ENCODE measurements at regions not wholly inside any gene's neighbourhood (a gene's known extent, or its start where the extent isn't known, plus 50 kb on each side); places are given as distances from the start of the nearest gene placed in this dataset.

DNA sequence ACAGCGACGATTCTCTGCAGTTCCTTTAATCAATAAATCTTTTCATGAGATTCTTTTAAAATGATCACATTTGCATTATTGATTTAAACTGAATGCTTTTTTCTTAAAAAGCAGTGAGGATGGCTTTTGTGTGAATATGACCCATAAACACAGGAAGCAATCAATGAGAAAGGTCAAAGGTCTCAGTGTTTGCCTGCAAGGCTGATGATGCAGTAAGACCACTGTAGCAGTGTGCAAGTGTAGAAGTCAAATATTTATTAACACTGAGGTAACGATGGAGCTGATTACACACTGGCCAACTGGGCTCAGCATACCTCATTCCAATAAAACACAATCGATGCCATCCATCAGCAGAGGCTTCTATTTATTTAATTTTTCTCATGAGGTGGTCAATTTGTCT lies 633.5 kb downstream of the DCDC2C start:
- no peak overlapping the region for H3K4me2 ChIP-seq (ENCODE audit: insufficient read depth, low read length, poor library complexity, severe bottlenecking)
- H2BK5ac ChIP-seq (ENCODE audit: low read length), result no peak overlapping the region
- H2AK5ac ChIP-seq (ENCODE audit: low read depth, low read length), result no peak overlapping the region
- H4K8ac ChIP-seq (ENCODE audit: low read depth, low read length), result no peak overlapping the region
- no peak overlapping the region for H2BK120ac ChIP-seq (ENCODE audit: low read depth, low read length)
- DNase-seq (ENCODE audit: low spot score), result no peak
- no peak overlapping the region for H3K9ac ChIP-seq (ENCODE audit: low read depth, low read length, poor library complexity)
- H3K27me3 ChIP-seq (ENCODE audit: control insufficient read depth in 3 of 3, insufficient read depth in 3 of 3, low read depth in 1 of 3, low read length in 3 of 3), result no peaks in the 10 kb centered on the region
- no peak overlapping the region for H3K18ac ChIP-seq (ENCODE audit: low read length)
- peaks cover 0 to 2% of the 10 kb centered on the region in 2 donors for H3K36me3 ChIP-seq (replicated peaks in 1 of 2; ENCODE audit: control insufficient read depth in 2 of 2, insufficient read depth in 2 of 2, low read length in 2 of 2)
- H2AFZ ChIP-seq (ENCODE audit: low read length), result no peak overlapping the region
- H2BK12ac ChIP-seq (ENCODE audit: low read length), result no peak overlapping the region
- no peak overlapping the region for H3K14ac ChIP-seq (ENCODE audit: low read length)
- H3K4me1 ChIP-seq (ENCODE audit: control insufficient read depth in 2 of 2, insufficient read depth in 1 of 2, low read depth in 1 of 2, low read length in 2 of 2), result peaks cover 4 to 6% of the 10 kb centered on the region in 2 donors
- H3K4me3 ChIP-seq (ENCODE audit: low read length in 2 of 2), result no peak overlapping the region
- H3K79me1 ChIP-seq (ENCODE audit: low read depth, low read length), result no peaks in the 10 kb centered on the region
- no peaks in the 10 kb centered on the region for H3K9me3 ChIP-seq (replicated peaks in 1 of 2; ENCODE audit: control insufficient read depth in 2 of 2, insufficient read depth in 1 of 2, low read depth in 1 of 2, low read length in 2 of 2)
- H3K4ac ChIP-seq (ENCODE audit: low read length), result no peak overlapping the region
- no peak overlapping the region for H2BK15ac ChIP-seq (ENCODE audit: low read length)
- no peak overlapping the region for H3K23ac ChIP-seq (ENCODE audit: low read depth, low read length, poor library complexity)
- H4K91ac ChIP-seq (ENCODE audit: low read depth, low read length, poor library complexity), result no peak overlapping the region
- H3K27ac ChIP-seq (replicated peaks; ENCODE audit: low read length), result no peak overlapping the region
- WGBS, 2 donors (ENCODE audit: extremely low coverage in 2 of 2, insufficient read length in 2 of 2, insufficient replicate concordance in 1 of 2), result no CpG with 5 or more reads among the region's 4 CpGs

DNA sequence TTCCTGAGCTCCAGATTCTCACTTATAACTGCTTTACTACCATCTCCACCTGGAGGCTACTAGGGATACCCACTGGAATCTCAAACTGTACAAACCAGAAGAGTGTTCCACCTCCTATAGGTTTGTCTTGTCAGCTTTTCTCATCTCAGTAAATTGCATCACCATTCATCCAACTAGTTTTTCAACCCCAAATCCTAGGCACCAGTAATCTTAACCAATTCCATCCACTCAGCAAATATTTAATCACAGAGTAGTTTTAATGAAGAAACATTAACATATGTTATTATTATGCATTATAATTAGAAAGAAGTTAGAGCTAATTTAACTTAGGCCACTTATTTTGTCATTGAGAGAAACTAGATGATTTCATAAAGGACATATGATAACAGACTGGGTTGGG lies 635.0 kb downstream of the DCDC2C start:
- H4K91ac ChIP-seq (ENCODE audit: low read depth, low read length, poor library complexity), result no peak overlapping the region
- no peak overlapping the region for H3K4me3 ChIP-seq (ENCODE audit: low read length in 2 of 2)
- no peak overlapping the region for H3K27ac ChIP-seq (replicated peaks; ENCODE audit: low read length)
- H2BK12ac ChIP-seq (ENCODE audit: low read length), result no peak overlapping the region
- no peaks in the 10 kb centered on the region for H3K27me3 ChIP-seq (ENCODE audit: control insufficient read depth in 3 of 3, insufficient read depth in 3 of 3, low read depth in 1 of 3, low read length in 3 of 3)
- H2BK120ac ChIP-seq (ENCODE audit: low read depth, low read length), result no peak overlapping the region
- no peak overlapping the region for H3K9ac ChIP-seq (ENCODE audit: low read depth, low read length, poor library complexity)
- H3K4ac ChIP-seq (ENCODE audit: low read length), result no peak overlapping the region
- H3K36me3 ChIP-seq (replicated peaks in 1 of 2; ENCODE audit: control insufficient read depth in 2 of 2, insufficient read depth in 2 of 2, low read length in 2 of 2), result peaks cover 0 to 2% of the 10 kb centered on the region in 2 donors
- peaks cover 4 to 6% of the 10 kb centered on the region in 2 donors for H3K4me1 ChIP-seq (ENCODE audit: control insufficient read depth in 2 of 2, insufficient read depth in 1 of 2, low read depth in 1 of 2, low read length in 2 of 2)
- no peak overlapping the region for H3K23ac ChIP-seq (ENCODE audit: low read depth, low read length, poor library complexity)
- no peak overlapping the region for H2AFZ ChIP-seq (ENCODE audit: low read length)
- peaks cover 0 to 4% of the 10 kb centered on the region in 2 donors for H3K9me3 ChIP-seq (replicated peaks in 1 of 2; ENCODE audit: control insufficient read depth in 2 of 2, insufficient read depth in 1 of 2, low read depth in 1 of 2, low read length in 2 of 2)
- no peak overlapping the region for H2BK5ac ChIP-seq (ENCODE audit: low read length)
- no peak overlapping the region for H4K8ac ChIP-seq (ENCODE audit: low read depth, low read length)
- no peaks in the 10 kb centered on the region for H3K79me1 ChIP-seq (ENCODE audit: low read depth, low read length)
- no peak overlapping the region for H2BK15ac ChIP-seq (ENCODE audit: low read length)
- no peak for DNase-seq (ENCODE audit: low spot score)
- H2AK5ac ChIP-seq (ENCODE audit: low read depth, low read length), result no peak overlapping the region
- no peak overlapping the region for H3K14ac ChIP-seq (ENCODE audit: low read length)
- no peak overlapping the region for H3K4me2 ChIP-seq (ENCODE audit: insufficient read depth, low read length, poor library complexity, severe bottlenecking)
- no peak overlapping the region for H3K18ac ChIP-seq (ENCODE audit: low read length)

DNA sequence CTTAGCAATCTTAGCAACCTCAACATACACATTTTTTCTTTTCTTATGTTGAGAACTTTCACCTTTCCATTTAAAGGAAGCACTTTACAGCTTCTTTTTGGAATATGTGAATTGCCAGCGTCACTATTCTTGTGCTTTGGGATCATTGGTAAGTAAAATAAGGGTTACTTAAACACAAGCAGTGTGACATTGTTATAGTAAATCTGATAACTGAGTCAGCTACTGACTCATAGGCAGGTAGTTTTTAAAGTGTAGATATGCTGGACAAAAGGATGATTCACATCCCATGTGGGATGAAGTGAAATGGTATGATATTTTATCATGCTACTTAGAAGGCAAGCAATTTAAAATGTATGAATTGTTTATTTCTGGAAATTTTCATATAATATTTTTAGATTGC lies 637.2 kb downstream of the DCDC2C start:
- no peak overlapping the region for H4K8ac ChIP-seq (ENCODE audit: low read depth, low read length)
- no peaks in the 10 kb centered on the region for H3K36me3 ChIP-seq (replicated peaks in 1 of 2; ENCODE audit: control insufficient read depth in 2 of 2, insufficient read depth in 2 of 2, low read length in 2 of 2)
- no peak overlapping the region for H3K18ac ChIP-seq (ENCODE audit: low read length)
- no peak overlapping the region for H2BK12ac ChIP-seq (ENCODE audit: low read length)
- H3K79me1 ChIP-seq (ENCODE audit: low read depth, low read length), result no peaks in the 10 kb centered on the region
- H3K9ac ChIP-seq (ENCODE audit: low read depth, low read length, poor library complexity), result no peak overlapping the region
- no peak overlapping the region for H3K23ac ChIP-seq (ENCODE audit: low read depth, low read length, poor library complexity)
- no peak overlapping the region for H3K27ac ChIP-seq (replicated peaks; ENCODE audit: low read length)
- H3K9me3 ChIP-seq (replicated peaks in 1 of 2; ENCODE audit: control insufficient read depth in 2 of 2, insufficient read depth in 1 of 2, low read depth in 1 of 2, low read length in 2 of 2), result peaks cover 0 to 4% of the 10 kb centered on the region in 2 donors
- peaks cover 4 to 6% of the 10 kb centered on the region in 2 donors for H3K4me1 ChIP-seq (ENCODE audit: control insufficient read depth in 2 of 2, insufficient read depth in 1 of 2, low read depth in 1 of 2, low read length in 2 of 2)
- H2AFZ ChIP-seq (ENCODE audit: low read length), result no peak overlapping the region
- H3K4me2 ChIP-seq (ENCODE audit: insufficient read depth, low read length, poor library complexity, severe bottlenecking), result no peak overlapping the region
- no peak for DNase-seq (ENCODE audit: low spot score)
- H2AK5ac ChIP-seq (ENCODE audit: low read depth, low read length), result no peak overlapping the region
- H3K4me3 ChIP-seq (ENCODE audit: low read length in 2 of 2), result no peak overlapping the region
- H4K91ac ChIP-seq (ENCODE audit: low read depth, low read length, poor library complexity), result no peak overlapping the region
- no peak overlapping the region for H2BK15ac ChIP-seq (ENCODE audit: low read length)
- H2BK5ac ChIP-seq (ENCODE audit: low read length), result no peak overlapping the region
- no peak overlapping the region for H3K4ac ChIP-seq (ENCODE audit: low read length)
- H2BK120ac ChIP-seq (ENCODE audit: low read depth, low read length), result no peak overlapping the region
- no CpG with 5 or more reads among the region's 1 CpG for WGBS, 2 donors (ENCODE audit: extremely low coverage in 2 of 2, insufficient read length in 2 of 2, insufficient replicate concordance in 1 of 2)
- no peak overlapping the region for H3K14ac ChIP-seq (ENCODE audit: low read length)
- H3K27me3 ChIP-seq (ENCODE audit: control insufficient read depth in 3 of 3, insufficient read depth in 3 of 3, low read depth in 1 of 3, low read length in 3 of 3), result no peaks in the 10 kb centered on the region

DNA sequence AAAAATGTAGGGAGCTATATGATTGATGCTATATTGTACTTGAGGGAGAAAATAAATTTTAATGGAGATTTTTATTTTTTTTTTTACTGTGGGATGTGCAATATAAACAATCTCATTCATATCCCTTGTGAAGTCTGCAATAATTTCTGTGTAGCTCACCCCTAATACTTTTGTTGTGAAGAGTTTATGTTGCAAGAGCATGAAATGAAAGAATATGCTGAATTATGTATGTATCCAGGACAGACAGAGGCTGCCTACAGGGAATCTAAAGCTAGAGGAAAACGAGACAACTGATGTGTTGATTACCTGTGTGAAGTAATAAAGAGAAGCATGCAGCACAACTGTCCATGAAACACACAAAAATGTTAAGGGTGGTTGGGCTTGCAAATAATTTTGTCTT lies 643.3 kb downstream of the DCDC2C start:
- DNase-seq (ENCODE audit: low spot score), result no peak
- Histone ChIP-seq H3K4ac (ENCODE audit: low read length) (no peak overlapping the region), H2BK5ac (ENCODE audit: low read length) (no peak overlapping the region), H3K27me3 (ENCODE audit: control insufficient read depth in 3 of 3, insufficient read depth in 3 of 3, low read depth in 1 of 3, low read length in 3 of 3) (no peaks in the 10 kb centered on the region), H4K8ac (ENCODE audit: low read depth, low read length) (no peak overlapping the region), H3K9me3 (replicated peaks in 1 of 2; ENCODE audit: control insufficient read depth in 2 of 2, insufficient read depth in 1 of 2, low read depth in 1 of 2, low read length in 2 of 2) (peaks cover 0 to 4% of the 10 kb centered on the region in 2 donors), H3K4me2 (ENCODE audit: insufficient read depth, low read length, poor library complexity, severe bottlenecking) (no peak overlapping the region), H3K79me1 (ENCODE audit: low read depth, low read length) (no peaks in the 10 kb centered on the region), H2AK5ac (ENCODE audit: low read depth, low read length) (no peak overlapping the region), H3K4me3 (ENCODE audit: low read length in 2 of 2) (no peak overlapping the region), H3K23ac (ENCODE audit: low read depth, low read length, poor library complexity) (no peak overlapping the region), H3K14ac (ENCODE audit: low read length) (no peak overlapping the region), H4K91ac (ENCODE audit: low read depth, low read length, poor library complexity) (no peak overlapping the region), H3K27ac (replicated peaks; ENCODE audit: low read length) (no peak overlapping the region), H3K4me1 (ENCODE audit: control insufficient read depth in 2 of 2, insufficient read depth in 1 of 2, low read depth in 1 of 2, low read length in 2 of 2) (peaks cover 0 to 1% of the 10 kb centered on the region in 2 donors), H3K18ac (ENCODE audit: low read length) (no peak overlapping the region), H3K9ac (ENCODE audit: low read depth, low read length, poor library complexity) (no peak overlapping the region), H2BK12ac (ENCODE audit: low read length) (no peak overlapping the region), H2AFZ (ENCODE audit: low read length) (no peak overlapping the region), H2BK15ac (ENCODE audit: low read length) (no peak overlapping the region), H3K36me3 (replicated peaks in 1 of 2; ENCODE audit: control insufficient read depth in 2 of 2, insufficient read depth in 2 of 2, low read length in 2 of 2) (no peaks in the 10 kb centered on the region), H2BK120ac (ENCODE audit: low read depth, low read length) (no peak overlapping the region)
- WGBS, 2 donors (ENCODE audit: extremely low coverage in 2 of 2, insufficient read length in 2 of 2, insufficient replicate concordance in 1 of 2), result no CpG with 5 or more reads among the region's 1 CpG
